DND-41 (cell line): ENCODE measurements at regions not wholly inside any gene's neighbourhood (a gene's known extent, or its start where the extent isn't known, plus 50 kb on each side); places are given as distances from the start of the nearest gene placed in this dataset.
A peak's percentile ranks its signal among the peaks of the same experiment; 100 is the strongest.

ENCODE experiments used
- ATAC-seq: fragments of 200-7000 bp; cut with Tn5 transposase; 3 replicates; pipeline ENCODE4 v1.9.1; 2021; ENCODE audit warnings: low read depth; ENCODE audit not compliant: insufficient read depth
- DNase-seq: peaks from one replicate; pipeline ENCODE4 v3.0.0-alpha.2; 2020
- H2AFZ ChIP-seq: 2 replicates; pipeline ENCODE4 v1.6.0; 2012; ENCODE audit warnings: low read depth, low read length
- H3K27ac ChIP-seq: 2 replicates; pipeline ENCODE4 v1.5.1; 2012; ENCODE audit warnings: low read length, inconsistent platforms
- H3K27me3 ChIP-seq: fragments of 200-600 bp; sonication (generic); 2 replicates; pipeline ENCODE4 v1.6.0; 2012; ENCODE audit warnings: low read length, mild to moderate bottlenecking, inconsistent platforms; ENCODE audit not compliant: insufficient read depth, poor library complexity
- H3K36me3 ChIP-seq: 2 replicates; pipeline ENCODE4 v1.5.1; 2012; ENCODE audit warnings: low read length, inconsistent platforms; ENCODE audit not compliant: insufficient read depth
- H3K4me1 ChIP-seq: 2 replicates; pipeline ENCODE4 v1.5.1; 2012; ENCODE audit warnings: mild to moderate bottlenecking, low read length; ENCODE audit not compliant: insufficient read depth
- H3K4me2 ChIP-seq: 2 replicates; pipeline ENCODE4 v1.6.0; 2012; ENCODE audit warnings: mild to moderate bottlenecking, moderate library complexity, low read length, inconsistent platforms; ENCODE audit not compliant: insufficient read depth
- H3K4me3 ChIP-seq, 2 experiments: fragments of 200-600 bp in 1 of 2; shearing (Covaris generic) in 1 of 2; 2 replicates each; pipeline ENCODE4 v1.5.1; 2012 to 2016; ENCODE audit warnings: inconsistent platforms in 2 of 2, low read length in 2 of 2, mild to moderate bottlenecking in 2 of 2, low read depth in 1 of 2, moderate library complexity in 1 of 2
- H3K79me2 ChIP-seq: 2 replicates; pipeline ENCODE4 v1.6.0; 2012; ENCODE audit warnings: low read length, inconsistent platforms; ENCODE audit not compliant: insufficient read depth
- H3K9ac ChIP-seq: 2 replicates; pipeline ENCODE4 v1.6.0; 2012; ENCODE audit warnings: low read depth, mild to moderate bottlenecking, inconsistent platforms, low read length, moderate library complexity
- H3K9me3 ChIP-seq: 2 replicates; pipeline ENCODE4 v1.5.1; 2012; ENCODE audit warnings: low read length, moderate library complexity, mild to moderate bottlenecking, inconsistent platforms; ENCODE audit not compliant: insufficient read depth, severe bottlenecking
- H4K20me1 ChIP-seq: 2 replicates; pipeline ENCODE4 v1.6.0; 2012; ENCODE audit warnings: low read length; ENCODE audit not compliant: insufficient read depth
- EZH2 ChIP-seq: IDR thresholded peaks from 3 replicates; pipeline ENCODE4 v1.6.1; 2012; ENCODE audit warnings: borderline replicate concordance, low read depth, mild to moderate bottlenecking, moderate library complexity, low read length, inconsistent platforms; ENCODE audit not compliant: severe bottlenecking
- TF ChIP-seq, protein P1 (sequence below): IDR thresholded peaks from 2 replicates; pipeline ENCODE4 v1.5.1; 2012; ENCODE audit warnings: borderline replicate concordance, low read length, moderate library complexity, mild to moderate bottlenecking; ENCODE audit not compliant: poor library complexity, severe bottlenecking; ENCODE audit errors: extremely low read depth

DNA sequence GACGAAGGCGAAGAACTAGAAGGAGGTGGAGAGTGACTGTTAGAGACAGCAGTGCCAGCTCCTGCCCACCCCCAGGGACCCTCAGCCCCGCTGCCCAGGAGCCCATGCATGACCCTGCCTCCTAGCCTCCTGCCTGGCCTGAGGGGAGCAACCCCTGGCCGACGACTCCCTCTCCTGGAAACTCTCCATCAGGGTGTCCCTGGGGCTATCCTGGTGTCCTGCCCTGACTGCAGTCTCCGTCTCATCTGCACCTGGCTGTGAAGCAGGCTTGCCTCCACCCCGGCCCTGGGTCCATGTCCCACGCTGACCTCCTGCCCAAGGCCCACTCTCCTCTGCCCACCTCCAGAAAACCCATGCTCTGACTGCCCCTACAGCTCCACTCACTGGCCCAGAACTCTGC is 120.2 kb downstream of the RPIA start:
- Histone ChIP-seq H3K4me2 (no peak overlapping the region), H3K4me3 (no peak overlapping the region), H3K27ac (no peak overlapping the region), H3K9me3 (peaks cover 19% of the 10 kb centered on the region), H3K27me3 (no peaks in the 10 kb centered on the region), H3K9ac (no peak overlapping the region), H2AFZ (peak overlapping the region; percentile 9; the same call in 1 of the 2 replicates), H3K4me1 (no peaks in the 10 kb centered on the region), H3K79me2 (no peaks in the 10 kb centered on the region), H3K36me3 (no peaks in the 10 kb centered on the region), H4K20me1 (no peaks in the 10 kb centered on the region)
- TF ChIP-seq, protein P1, sequence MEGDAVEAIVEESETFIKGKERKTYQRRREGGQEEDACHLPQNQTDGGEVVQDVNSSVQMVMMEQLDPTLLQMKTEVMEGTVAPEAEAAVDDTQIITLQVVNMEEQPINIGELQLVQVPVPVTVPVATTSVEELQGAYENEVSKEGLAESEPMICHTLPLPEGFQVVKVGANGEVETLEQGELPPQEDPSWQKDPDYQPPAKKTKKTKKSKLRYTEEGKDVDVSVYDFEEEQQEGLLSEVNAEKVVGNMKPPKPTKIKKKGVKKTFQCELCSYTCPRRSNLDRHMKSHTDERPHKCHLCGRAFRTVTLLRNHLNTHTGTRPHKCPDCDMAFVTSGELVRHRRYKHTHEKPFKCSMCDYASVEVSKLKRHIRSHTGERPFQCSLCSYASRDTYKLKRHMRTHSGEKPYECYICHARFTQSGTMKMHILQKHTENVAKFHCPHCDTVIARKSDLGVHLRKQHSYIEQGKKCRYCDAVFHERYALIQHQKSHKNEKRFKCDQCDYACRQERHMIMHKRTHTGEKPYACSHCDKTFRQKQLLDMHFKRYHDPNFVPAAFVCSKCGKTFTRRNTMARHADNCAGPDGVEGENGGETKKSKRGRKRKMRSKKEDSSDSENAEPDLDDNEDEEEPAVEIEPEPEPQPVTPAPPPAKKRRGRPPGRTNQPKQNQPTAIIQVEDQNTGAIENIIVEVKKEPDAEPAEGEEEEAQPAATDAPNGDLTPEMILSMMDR, result no peak
- TF ChIP-seq EZH2, result no peak
- DNase-seq (no peak), ATAC-seq (no peak)

- DNase-seq, result no peak
- TF ChIP-seq, protein P1, result peak; percentile 22
- TF ChIP-seq EZH2, result no peak
- no peak overlapping the region for H3K27ac ChIP-seq
Observed at GRCh38 chr2:88813612-88814011, 122.1 kb downstream of the RPIA start.

GRCh38 chr2:88815282-88815681 is 123.8 kb downstream of the RPIA start:
- no peak overlapping the region for H3K4me2 ChIP-seq
- no peak for TF ChIP-seq EZH2
- TF ChIP-seq, protein P1, result no peak
- ATAC-seq (no peak), DNase-seq (no peak)
- H3K9me3 ChIP-seq, result peaks cover 19% of the 10 kb centered on the region
- no peak overlapping the region for H3K4me3 ChIP-seq
- no peak overlapping the region for H2AFZ ChIP-seq
- H4K20me1 ChIP-seq, result no peaks in the 10 kb centered on the region
- H3K4me1 ChIP-seq, result no peaks in the 10 kb centered on the region
- H3K27me3 ChIP-seq, result no peaks in the 10 kb centered on the region
- no peak overlapping the region for H3K9ac ChIP-seq
- no peaks in the 10 kb centered on the region for H3K79me2 ChIP-seq
- H3K27ac ChIP-seq, result no peak overlapping the region
- no peaks in the 10 kb centered on the region for H3K36me3 ChIP-seq

More at GRCh38 chr2:88813612-88814011, 122.1 kb downstream of the RPIA start:
- Histone ChIP-seq H3K27me3 (no peaks in the 10 kb centered on the region), H2AFZ (no peak overlapping the region), H3K79me2 (no peaks in the 10 kb centered on the region), H3K4me2 (no peak overlapping the region), H3K9ac (no peak overlapping the region), H3K4me1 (no peaks in the 10 kb centered on the region), H3K9me3 (peaks cover 19% of the 10 kb centered on the region), H4K20me1 (no peaks in the 10 kb centered on the region), H3K4me3 (no peak overlapping the region), H3K36me3 (no peaks in the 10 kb centered on the region)
- ATAC-seq, result no peak

DNA sequence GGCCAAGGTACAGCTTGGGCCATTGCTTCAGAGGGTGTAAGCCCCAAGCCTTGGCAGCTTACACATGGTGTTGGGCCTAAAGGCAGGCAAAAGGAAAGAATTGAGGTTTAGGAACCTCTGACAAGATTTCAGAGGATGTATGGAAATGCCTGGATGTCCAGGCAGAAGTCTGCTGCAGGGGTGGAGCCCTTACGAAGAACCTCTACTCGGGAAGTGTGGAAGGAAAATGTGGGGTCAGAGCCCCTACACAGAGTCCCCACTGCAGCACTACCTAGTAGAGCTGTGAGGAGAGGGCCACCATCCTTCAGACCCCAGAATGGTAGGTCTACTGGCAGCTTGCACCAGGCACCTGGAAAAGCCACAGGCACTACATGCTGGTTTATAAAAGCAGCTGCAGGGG is 124.2 kb downstream of the RPIA start:
- Histone ChIP-seq H3K9me3 (peaks cover 19% of the 10 kb centered on the region), H3K4me2 (no peak overlapping the region), H4K20me1 (no peaks in the 10 kb centered on the region), H3K4me1 (no peaks in the 10 kb centered on the region), H3K27ac (no peak overlapping the region), H3K36me3 (no peaks in the 10 kb centered on the region), H3K27me3 (no peaks in the 10 kb centered on the region), H3K9ac (no peak overlapping the region), H3K4me3 (no peak overlapping the region), H2AFZ (no peak overlapping the region), H3K79me2 (no peaks in the 10 kb centered on the region)
- ATAC-seq (no peak), DNase-seq (no peak)
- TF ChIP-seq EZH2, result no peak
- TF ChIP-seq, protein P1, result no peak
